SK-N-SH (cell line): ENCODE measurements at regions not wholly inside any gene's neighbourhood (a gene's known extent, or its start where the extent isn't known, plus 50 kb on each side); places are given as distances from the start of the nearest gene placed in this dataset.

Experiments
- CTCF ChIA-PET: fragments of 300-600, 350-600 bp; formaldehyde crosslinking; extraction: SDS; loops from one replicate; lab custom pipeline; 2021; lab: Yijun Ruan, JAX
- POLR2A ChIA-PET: fragments of 350-600 bp; sonication (Branson Sonifier 250); formaldehyde crosslinking; extraction: SDS; loops from one replicate; lab custom pipeline; 2020; ENCODE audit warnings: antibody characterized with exemption, inconsistent platforms; lab: Yijun Ruan, JAX
- DNase-seq: peaks from one replicate; pipeline ENCODE4 v3.0.0; 2012
- H2AFZ ChIP-seq: fragments of 200-600 bp; sonication (generic); 2 replicates; pipeline ENCODE4 v1.8.1; 2016; ENCODE audit warnings: antibody characterized with exemption, mild to moderate bottlenecking, low read depth
- H3F3A ChIP-seq: fragments of 200-600 bp; sonication (generic); replicated peaks from 2 replicates; pipeline ENCODE3; 2016; ENCODE audit warnings: antibody characterized with exemption, mild to moderate bottlenecking; ENCODE audit not compliant: insufficient read depth
- H3K27ac ChIP-seq, 2 experiments: fragments of 200-500 bp in 1 of 2; fragments of 200-600 bp in 1 of 2; sonication (Bioruptor generic) in 1 of 2; sonication (generic), shearing (Covaris generic) in 1 of 2; 2 replicates each; pipeline versions ENCODE4 v1.5.1 to v1.6.1; 2014 to 2016; ENCODE audit warnings: low read depth in 2 of 2, inconsistent platforms in 1 of 2, low read length in 1 of 2, mild to moderate bottlenecking in 1 of 2, mixed read lengths in 1 of 2
- H3K27me3 ChIP-seq: fragments of 200-600 bp; sonication (generic), shearing (Covaris generic); 2 replicates; pipeline ENCODE4 v1.6.1; 2016; ENCODE audit warnings: mixed run types; ENCODE audit not compliant: insufficient read depth
- H3K36me3 ChIP-seq, 2 experiments: fragments of 200-500 bp in 1 of 2; fragments of 200-600 bp in 1 of 2; sonication (Bioruptor generic) in 1 of 2; sonication (generic) in 1 of 2; replicated peaks in 1 of 2; 2 replicates each; pipeline versions ENCODE3 to v1.5.1; 2014 to 2016; ENCODE audit warnings: low read length in 1 of 2, mild to moderate bottlenecking in 1 of 2; ENCODE audit not compliant: insufficient read depth in 2 of 2, control insufficient read depth in 1 of 2
- H3K4me1 ChIP-seq, 2 experiments: fragments of 200-500 bp in 1 of 2; fragments of 200-600 bp in 1 of 2; sonication (Bioruptor generic) in 1 of 2; sonication (generic), shearing (Covaris generic) in 1 of 2; 2 replicates each; pipeline versions ENCODE4 v1.5.1 to v1.6.1; 2014 to 2016; ENCODE audit warnings: low read depth in 1 of 2, low read length in 1 of 2, mixed run types in 1 of 2; ENCODE audit not compliant: insufficient read depth in 2 of 2, control insufficient read depth in 1 of 2
- H3K4me2 ChIP-seq: fragments of 200-600 bp; sonication (generic), shearing (Covaris generic); 2 replicates; pipeline ENCODE4 v1.6.1; 2017; ENCODE audit warnings: mixed run types
- H3K4me3 ChIP-seq, 2 experiments: fragments of 200-500 bp in 1 of 2; fragments of 200-600 bp in 1 of 2; sonication (Bioruptor generic) in 1 of 2; sonication (generic), shearing (Covaris generic) in 1 of 2; 2 replicates each; pipeline versions ENCODE4 v1.5.1 to v1.8.1; 2014 to 2016; ENCODE audit warnings: low read depth in 2 of 2, inconsistent platforms in 1 of 2, low read length in 1 of 2, mild to moderate bottlenecking in 1 of 2, mixed read lengths in 1 of 2, moderate library complexity in 1 of 2
- H3K79me2 ChIP-seq: fragments of 200-600 bp; sonication (generic); 2 replicates; pipeline ENCODE4 v1.8.1; 2017; ENCODE audit warnings: mild to moderate bottlenecking; ENCODE audit not compliant: insufficient read depth
- H3K9ac ChIP-seq: fragments of 200-600 bp; sonication (generic); 2 replicates; pipeline ENCODE4 v1.6.1; 2017; ENCODE audit warnings: mixed run types
- H3K9me2 ChIP-seq: fragments of 200-600 bp; sonication (generic); 2 replicates; pipeline ENCODE4 v1.6.1; 2017; ENCODE audit warnings: mixed run types
- H3K9me3 ChIP-seq: fragments of 200-600 bp; sonication (generic); 2 replicates; pipeline ENCODE4 v1.6.1; 2017; ENCODE audit warnings: mixed run types, mild to moderate bottlenecking, moderate library complexity
- H4K20me1 ChIP-seq: fragments of 200-600 bp; sonication (generic); 2 replicates; pipeline ENCODE4 v1.6.1; 2017; ENCODE audit warnings: mild to moderate bottlenecking, mixed run types; ENCODE audit not compliant: insufficient read depth
- CHD2 ChIP-seq: fragments of 150-350 bp; IDR thresholded peaks from 2 replicates; pipeline ENCODE4 v1.6.1; 2018; ENCODE audit warnings: low read length; ENCODE audit not compliant: partially characterized antibody
- EZH2phosphoT487 ChIP-seq: fragments of 200-600 bp; sonication (generic); IDR thresholded peaks from 2 replicates; pipeline ENCODE4 v1.6.1; 2017; ENCODE audit warnings: low read depth, mixed run types, mild to moderate bottlenecking, antibody characterized with exemption, moderate library complexity, borderline replicate concordance
- FOSL2 ChIP-seq: IDR thresholded peaks from 2 replicates; pipeline ENCODE4 v1.4.0; 2012; ENCODE audit warnings: low read depth, mild to moderate bottlenecking, moderate library complexity, borderline replicate concordance
- IRF3 ChIP-seq: fragments of 150-350 bp; IDR thresholded peaks from 2 replicates; pipeline ENCODE4 v1.6.1; 2016; ENCODE audit warnings: mild to moderate bottlenecking, low read depth, low read length
- JUND ChIP-seq: IDR thresholded peaks from 2 replicates; pipeline ENCODE4 v1.4.0; 2012
- MEF2A ChIP-seq: IDR thresholded peaks from 2 replicates; pipeline ENCODE4 v1.4.0; 2012; ENCODE audit warnings: low read depth, borderline replicate concordance
- MXI1 ChIP-seq: IDR thresholded peaks from 2 replicates; pipeline ENCODE4 v1.6.1; 2012; ENCODE audit warnings: mild to moderate bottlenecking, low read depth, low read length, improper control_type of control experiment
- NFIC ChIP-seq: IDR thresholded peaks from 2 replicates; pipeline ENCODE4 v1.4.0; 2012; ENCODE audit warnings: borderline replicate concordance
- NRF1 ChIP-seq: IDR thresholded peaks from 2 replicates; pipeline ENCODE4 v1.6.1; 2012; ENCODE audit warnings: low read depth, mild to moderate bottlenecking, low read length
- RAD21 ChIP-seq: IDR thresholded peaks from 2 replicates; pipeline ENCODE4 v1.6.1; 2012; ENCODE audit warnings: mild to moderate bottlenecking, low read length
- RCOR1 ChIP-seq: fragments of 150-350 bp; IDR thresholded peaks from 2 replicates; pipeline ENCODE4 v1.6.1; 2017; ENCODE audit warnings: antibody characterized with exemption, low read length
- TAF1 ChIP-seq: IDR thresholded peaks from 2 replicates; pipeline ENCODE4 v1.6.1; 2012; ENCODE audit warnings: low read depth, mild to moderate bottlenecking, low read length, moderate library complexity, borderline replicate concordance
- YY1 ChIP-seq: IDR thresholded peaks from 2 replicates; pipeline ENCODE4 v1.4.0; 2012; ENCODE audit warnings: low read depth, mild to moderate bottlenecking
- WGBS: methylation state at CpG from one replicate; pipeline ENCODE4 v1.1.6; 2017; ENCODE audit warnings: low lambda C conversion rate; 5-methylcytosine and 5-hydroxymethylcytosine counted together
- TF ChIP-seq, protein P1 (sequence below): IDR thresholded peaks from 2 replicates; pipeline ENCODE4; 2012
- TF ChIP-seq, protein P2 (sequence below): fragments of 200-600 bp; sonication (generic); IDR thresholded peaks from 2 replicates; pipeline ENCODE4 v1.6.1; 2017; ENCODE audit warnings: antibody characterized with exemption, mild to moderate bottlenecking, moderate library complexity
- TF ChIP-seq, protein P3 (sequence below): IDR thresholded peaks from 2 replicates; pipeline ENCODE4 v1.4.0; 2012; ENCODE audit warnings: low read depth

DNA sequence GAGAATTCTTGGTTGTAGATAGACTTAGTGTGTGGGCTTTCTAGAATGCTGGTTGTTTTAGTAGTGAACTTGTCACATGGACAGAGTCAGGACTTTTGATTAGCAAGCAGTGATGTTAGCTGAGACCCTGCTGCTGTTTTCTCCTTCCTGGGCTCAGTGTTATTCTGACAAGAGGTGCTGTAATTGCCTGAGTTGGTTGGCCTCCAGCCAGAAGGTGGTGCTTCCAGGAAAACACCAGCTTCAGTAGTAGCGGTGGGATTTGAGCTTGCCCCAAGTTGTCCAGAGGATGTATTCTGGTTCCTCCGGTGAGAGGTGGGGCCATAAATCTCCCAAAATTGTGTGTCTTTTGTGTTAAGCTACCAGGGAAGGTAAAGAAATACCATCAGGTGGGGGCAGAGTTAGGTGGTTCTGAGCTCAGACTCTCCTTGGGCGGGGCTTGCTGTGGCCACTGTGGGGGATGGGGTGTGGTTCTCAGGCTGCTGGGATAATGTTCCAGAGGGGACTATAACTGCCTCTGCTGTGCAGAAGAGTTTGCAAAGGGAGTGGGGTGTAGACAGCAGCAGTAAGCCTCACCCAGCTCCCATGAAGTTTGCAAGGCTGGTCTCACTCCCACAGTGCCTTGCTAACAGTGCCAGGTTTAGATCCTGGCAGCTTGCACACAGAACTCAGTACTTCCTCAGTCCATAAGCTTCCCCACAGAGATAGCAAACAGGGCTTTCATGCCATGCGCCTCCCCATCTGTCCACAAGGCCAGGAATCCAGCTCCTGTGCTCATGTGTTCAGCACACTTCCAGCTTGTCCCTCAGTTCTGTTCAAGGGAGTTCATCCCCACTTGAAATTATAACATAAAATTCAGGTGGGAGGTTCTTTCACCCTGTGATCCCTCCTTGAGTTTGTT, 278.4 kb upstream of the PTCHD4 start:
- H3K4me3 ChIP-seq: no peak overlapping the region
- H2AFZ ChIP-seq: no peak overlapping the region
- TF ChIP-seq NFIC (no peak), JUND (no peak), YY1 (no peak), CHD2 (no peak), MEF2A (no peak), IRF3 (no peak)
- 25% methylated on average over 2 of the region's 4 CpGs for WGBS
- DNase-seq: no peak
- H3K4me2 ChIP-seq: no peak overlapping the region
- H3K79me2 ChIP-seq: no peaks in the 10 kb centered on the region
- no peaks in the 10 kb centered on the region; the same call in 1 of the 2 replicates for H3K9me3 ChIP-seq
- H3K9me2 ChIP-seq: peaks cover 3% of the 10 kb centered on the region; the same call in 1 of the 2 replicates
- no peaks in the 10 kb centered on the region for H3F3A ChIP-seq
- H3K36me3 ChIP-seq: no peaks in the 10 kb centered on the region
- CTCF ChIA-PET: no interaction called here
- H3K27me3 ChIP-seq: no peaks in the 10 kb centered on the region
- H3K27ac ChIP-seq: no peak overlapping the region
- no peak overlapping the region for H3K9ac ChIP-seq
- no peaks in the 10 kb centered on the region for H3K4me1 ChIP-seq
- POLR2A ChIA-PET: no interaction called here
- no peaks in the 10 kb centered on the region for H4K20me1 ChIP-seq

- WGBS: 1% methylated on average over 2 of the region's 2 CpGs
- ChIA-PET CTCF (no interaction called here), POLR2A (no interaction called here)
- Histone ChIP-seq H2AFZ (no peak overlapping the region), H3K27ac (no peak overlapping the region), H3K36me3 (no peaks in the 10 kb centered on the region)
- no peak for TF ChIP-seq RCOR1
- no peak for TF ChIP-seq FOSL2
- TF ChIP-seq MXI1: no peak
- no peak for TF ChIP-seq TAF1
- TF ChIP-seq RAD21: no peak
- TF ChIP-seq EZH2phosphoT487: no peak
- TF ChIP-seq, protein P1, sequence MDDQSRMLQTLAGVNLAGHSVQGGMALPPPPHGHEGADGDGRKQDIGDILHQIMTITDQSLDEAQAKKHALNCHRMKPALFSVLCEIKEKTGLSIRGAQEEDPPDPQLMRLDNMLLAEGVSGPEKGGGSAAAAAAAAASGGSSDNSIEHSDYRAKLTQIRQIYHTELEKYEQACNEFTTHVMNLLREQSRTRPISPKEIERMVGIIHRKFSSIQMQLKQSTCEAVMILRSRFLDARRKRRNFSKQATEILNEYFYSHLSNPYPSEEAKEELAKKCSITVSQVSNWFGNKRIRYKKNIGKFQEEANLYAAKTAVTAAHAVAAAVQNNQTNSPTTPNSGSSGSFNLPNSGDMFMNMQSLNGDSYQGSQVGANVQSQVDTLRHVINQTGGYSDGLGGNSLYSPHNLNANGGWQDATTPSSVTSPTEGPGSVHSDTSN: no peak
- TF ChIP-seq, protein P2, sequence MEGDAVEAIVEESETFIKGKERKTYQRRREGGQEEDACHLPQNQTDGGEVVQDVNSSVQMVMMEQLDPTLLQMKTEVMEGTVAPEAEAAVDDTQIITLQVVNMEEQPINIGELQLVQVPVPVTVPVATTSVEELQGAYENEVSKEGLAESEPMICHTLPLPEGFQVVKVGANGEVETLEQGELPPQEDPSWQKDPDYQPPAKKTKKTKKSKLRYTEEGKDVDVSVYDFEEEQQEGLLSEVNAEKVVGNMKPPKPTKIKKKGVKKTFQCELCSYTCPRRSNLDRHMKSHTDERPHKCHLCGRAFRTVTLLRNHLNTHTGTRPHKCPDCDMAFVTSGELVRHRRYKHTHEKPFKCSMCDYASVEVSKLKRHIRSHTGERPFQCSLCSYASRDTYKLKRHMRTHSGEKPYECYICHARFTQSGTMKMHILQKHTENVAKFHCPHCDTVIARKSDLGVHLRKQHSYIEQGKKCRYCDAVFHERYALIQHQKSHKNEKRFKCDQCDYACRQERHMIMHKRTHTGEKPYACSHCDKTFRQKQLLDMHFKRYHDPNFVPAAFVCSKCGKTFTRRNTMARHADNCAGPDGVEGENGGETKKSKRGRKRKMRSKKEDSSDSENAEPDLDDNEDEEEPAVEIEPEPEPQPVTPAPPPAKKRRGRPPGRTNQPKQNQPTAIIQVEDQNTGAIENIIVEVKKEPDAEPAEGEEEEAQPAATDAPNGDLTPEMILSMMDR: no peak
- TF ChIP-seq, protein P3, sequence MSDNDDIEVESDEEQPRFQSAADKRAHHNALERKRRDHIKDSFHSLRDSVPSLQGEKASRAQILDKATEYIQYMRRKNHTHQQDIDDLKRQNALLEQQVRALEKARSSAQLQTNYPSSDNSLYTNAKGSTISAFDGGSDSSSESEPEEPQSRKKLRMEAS: no peak
- no peak for TF ChIP-seq JUND
- TF ChIP-seq NRF1: no peak
- TF ChIP-seq, all 33 proteins: peak for 0
- no peak overlapping the region for H3K4me3 ChIP-seq
- no peaks in the 10 kb centered on the region for H3K27me3 ChIP-seq
- peaks cover 3% of the 10 kb centered on the region; the same call in 1 of the 2 replicates for H3K9me2 ChIP-seq
- no peaks in the 10 kb centered on the region for H3F3A ChIP-seq
- no peaks in the 10 kb centered on the region for H3K79me2 ChIP-seq
- no peak overlapping the region for H3K4me2 ChIP-seq
- H3K4me1 ChIP-seq: no peaks in the 10 kb centered on the region
- no peaks in the 10 kb centered on the region; the same call in 1 of the 2 replicates for H3K9me3 ChIP-seq
- DNase-seq: no peak
- H3K9ac ChIP-seq: no peak overlapping the region
- no peaks in the 10 kb centered on the region for H4K20me1 ChIP-seq
Observed at GRCh38 chr6:48388044-48388443, 277.0 kb upstream of the PTCHD4 start.
